Astrocyte of the cerebellum (primary cell): ENCODE measurements at regions not wholly inside any gene's neighbourhood (a gene's known extent, or its start where the extent isn't known, plus 50 kb on each side); places are given as distances from the start of the nearest gene placed in this dataset.

Experiments
- DNase-seq: peaks from one replicate; pipeline ENCODE4 v3.0.0-alpha.2; 2011; ENCODE audit warnings: low read depth
- H3K4me3 ChIP-seq: 2 replicates; pipeline ENCODE4 v1.5.1; 2011; ENCODE audit warnings: mild to moderate bottlenecking, low read depth, low read length, moderate library complexity
- CTCF ChIP-seq: IDR thresholded peaks from 2 replicates; pipeline ENCODE4 v1.5.1; 2012; ENCODE audit warnings: low read length, low read depth, moderate library complexity, mild to moderate bottlenecking; ENCODE audit errors: missing control alignments
- in situ Hi-C: cut with HindIII; loops from 2 replicates; pipeline ENCODE4 v1.10.0; 2017; ENCODE audit warnings: low sequenced_read_pairs

DNA sequence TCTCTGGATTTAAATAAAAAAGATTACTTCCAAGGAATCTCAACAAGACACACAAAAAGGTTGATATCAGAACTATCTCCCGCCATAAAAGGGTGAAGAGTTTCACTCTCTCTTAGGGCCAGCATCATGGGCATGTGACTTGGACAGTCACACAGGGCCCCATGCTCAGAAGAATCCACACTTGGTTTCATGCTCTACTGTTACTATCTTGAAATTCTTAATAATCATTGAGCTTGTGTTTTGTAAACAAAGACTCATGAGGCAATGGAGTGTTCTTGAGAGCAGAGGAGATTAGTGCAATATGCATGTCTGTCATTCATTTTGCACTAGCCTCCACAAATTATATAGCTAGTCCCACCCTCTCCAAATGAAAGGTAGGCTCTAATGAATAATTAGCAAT is 58.4 kb downstream of the HMHB1 start:
- in situ Hi-C loops = no loop called here
- H3K4me3 ChIP-seq = no peak overlapping the region
- DNase-seq = no peak
- no peak for TF ChIP-seq CTCF

GRCh38 chr5:143870871-143871632 is 59.1 kb downstream of the HMHB1 start:
- in situ Hi-C loops = no loop called here

GRCh38 chr5:143871672-143872071 is 59.7 kb downstream of the HMHB1 start:
- no peak for DNase-seq
- no peak overlapping the region for H3K4me3 ChIP-seq
- in situ Hi-C loops = no loop called here
- TF ChIP-seq CTCF = no peak

More at GRCh38 chr5:143870871-143871632, 59.1 kb downstream of the HMHB1 start:
- H3K4me3 ChIP-seq = no peak overlapping the region
- TF ChIP-seq CTCF = no peak
- DNase-seq = no peak

- peak; percentile 64 for DNase-seq
- no peak overlapping the region for H3K4me3 ChIP-seq
- TF ChIP-seq CTCF = no peak
- in situ Hi-C loops = no loop called here
Measured at GRCh38 chr5:143874312-143874711, 62.4 kb downstream of the HMHB1 start.

DNA sequence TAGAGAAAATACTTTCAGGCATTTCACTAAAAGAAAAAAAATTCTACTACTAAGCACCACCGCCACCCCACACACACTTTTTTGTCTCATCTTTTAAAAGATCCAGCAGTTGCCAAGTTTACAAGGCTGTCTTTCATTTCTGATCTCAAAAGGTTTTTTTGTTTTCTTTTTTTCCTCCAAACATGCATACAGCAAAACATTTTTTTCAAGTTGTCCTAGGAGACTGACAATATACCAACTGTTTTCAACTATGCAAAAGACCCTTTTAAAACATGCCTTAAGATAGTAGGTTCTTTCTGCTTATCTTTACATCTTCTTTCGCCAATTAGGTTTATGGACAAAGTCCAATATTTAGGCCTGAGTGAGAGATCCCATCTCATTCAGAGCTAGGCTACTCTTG is 65.2 kb downstream of the HMHB1 start:
- DNase-seq = no peak
- in situ Hi-C loops = no loop called here
- H3K4me3 ChIP-seq = no peak overlapping the region
- no peak for TF ChIP-seq CTCF

GRCh38 chr5:143878430-143878829 is 66.5 kb downstream of the HMHB1 start:
- DNase-seq = no peak
- in situ Hi-C loops = no loop called here
- H3K4me3 ChIP-seq = no peak overlapping the region
- TF ChIP-seq CTCF = no peak
